Neural cell (in vitro differentiated cells): ENCODE measurements at regions not wholly inside any gene's neighbourhood (a gene's known extent, or its start where the extent isn't known, plus 50 kb on each side); places are given as distances from the start of the nearest gene placed in this dataset.

Source experiments
- H2AFZ ChIP-seq: fragments of 200-600, 300-800 bp; sonication (generic), shearing (Covaris generic); 2 replicates; pipeline ENCODE4 v1.6.0; 2014; ENCODE audit warnings: low read depth, mild to moderate bottlenecking, antibody characterized with exemption, low read length, moderate library complexity
- H3F3A ChIP-seq: fragments of 200-600 bp; shearing (Covaris generic); 2 replicates; pipeline ENCODE4 v1.6.1; 2016; ENCODE audit warnings: mild to moderate bottlenecking, moderate library complexity, mixed read lengths, antibody characterized with exemption, low read length; ENCODE audit not compliant: insufficient read depth, poor library complexity, severe bottlenecking
- H3K27ac ChIP-seq: fragments of 200-600, 300-800 bp; sonication (generic), shearing (Covaris generic); 2 replicates; pipeline ENCODE4 v1.5.1; 2014; ENCODE audit warnings: mild to moderate bottlenecking, low read length, moderate library complexity
- H3K27me3 ChIP-seq: fragments of 300-800, 200-600 bp; sonication (generic), shearing (Covaris generic); 2 replicates; pipeline ENCODE4 v1.6.0; 2014; ENCODE audit warnings: mild to moderate bottlenecking, low read depth, low read length, moderate library complexity; ENCODE audit not compliant: insufficient read depth
- H3K36me3 ChIP-seq: fragments of 300-800, 200-600 bp; sonication (generic), shearing (Covaris generic); 2 replicates; pipeline ENCODE4 v1.5.1; 2014; ENCODE audit warnings: mild to moderate bottlenecking, antibody characterized with exemption, low read length, moderate library complexity; ENCODE audit not compliant: insufficient read depth
- H3K4me2 ChIP-seq: fragments of 300-800, 200-600 bp; sonication (generic), shearing (Covaris generic); 2 replicates; pipeline ENCODE4 v1.6.0; 2014; ENCODE audit warnings: mild to moderate bottlenecking, low read length
- H3K4me3 ChIP-seq: fragments of 300-800, 200-600 bp; sonication (generic), shearing (Covaris generic); 2 replicates; pipeline ENCODE4 v1.5.1; 2014; ENCODE audit warnings: mild to moderate bottlenecking, low read length, moderate library complexity
- H3K79me2 ChIP-seq: fragments of 200-600 bp; shearing (Covaris generic); replicated peaks from 2 replicates; pipeline ENCODE4 v1.6.0; 2014; ENCODE audit warnings: mild to moderate bottlenecking, low read length, moderate library complexity; ENCODE audit not compliant: insufficient read depth
- H3K9ac ChIP-seq: fragments of 300-800, 200-600 bp; sonication (generic), shearing (Covaris generic); 2 replicates; pipeline ENCODE4 v1.6.1; 2016; ENCODE audit warnings: mild to moderate bottlenecking, low read length, mixed read lengths
- H3K9me2 ChIP-seq: fragments of 200-600 bp; shearing (Covaris generic); 2 replicates; pipeline ENCODE4 v1.6.1; 2016; ENCODE audit warnings: mild to moderate bottlenecking, low read length, mixed read lengths; ENCODE audit not compliant: insufficient read depth
- H3K9me3 ChIP-seq: fragments of 200-600, 300-800 bp; sonication (generic), shearing (Covaris generic); 2 replicates; pipeline ENCODE4 v1.6.1; 2016; ENCODE audit warnings: mild to moderate bottlenecking, mixed run types, low read length, moderate library complexity, mixed read lengths
- H4K20me1 ChIP-seq: fragments of 200-600 bp; shearing (Covaris generic); 2 replicates; pipeline ENCODE4 v1.6.1; 2016; ENCODE audit warnings: mild to moderate bottlenecking, mixed run types; ENCODE audit not compliant: insufficient read depth
- EP300 ChIP-seq: fragments of 450-650 bp; conservative IDR thresholded peaks from 2 replicates; pipeline ENCODE4 v1.6.1; 2014; ENCODE audit warnings: antibody characterized with exemption, mild to moderate bottlenecking, moderate library complexity; ENCODE audit not compliant: poor library complexity, severe bottlenecking
- EZH2 ChIP-seq: fragments of 200-600, 300-800 bp; shearing (Covaris generic), sonication (generic); IDR thresholded peaks from 2 replicates; pipeline ENCODE4 v1.6.1; 2014; ENCODE audit warnings: antibody characterized with exemption, low read length, borderline replicate concordance, mild to moderate bottlenecking; ENCODE audit not compliant: insufficient read depth, poor library complexity, severe bottlenecking
- MXI1 ChIP-seq: fragments of 450-650 bp; conservative IDR thresholded peaks from 2 replicates; pipeline ENCODE4 v1.6.1; 2014; ENCODE audit warnings: antibody characterized with exemption, mild to moderate bottlenecking; ENCODE audit not compliant: poor library complexity, severe bottlenecking
- POLR2AphosphoS5 ChIP-seq: IDR thresholded peaks from 2 replicates; pipeline ENCODE4 v1.6.1; 2012
- RAD21 ChIP-seq: fragments of 450-650 bp; conservative IDR thresholded peaks from 2 replicates; pipeline ENCODE4 v1.6.1; 2014; ENCODE audit warnings: antibody characterized with exemption, mild to moderate bottlenecking, moderate library complexity
- SMC3 ChIP-seq: fragments of 450-650 bp; conservative IDR thresholded peaks from 2 replicates; pipeline ENCODE4 v1.6.1; 2014; ENCODE audit warnings: antibody characterized with exemption, mild to moderate bottlenecking, moderate library complexity; ENCODE audit not compliant: poor library complexity
- TAF1 ChIP-seq: IDR thresholded peaks from 2 replicates; pipeline ENCODE4 v1.6.1; 2012; ENCODE audit warnings: low read depth
- TF ChIP-seq, protein P1 (sequence below): IDR thresholded peaks from 2 replicates; pipeline ENCODE4 v1.6.1; 2012; ENCODE audit warnings: borderline replicate concordance
- TF ChIP-seq, protein P2 (sequence below): fragments of 450-650 bp; IDR thresholded peaks from 2 replicates; pipeline ENCODE4 v1.5.1; 2014; ENCODE audit warnings: antibody characterized with exemption, mild to moderate bottlenecking, moderate library complexity; ENCODE audit not compliant: poor library complexity, severe bottlenecking

DNA sequence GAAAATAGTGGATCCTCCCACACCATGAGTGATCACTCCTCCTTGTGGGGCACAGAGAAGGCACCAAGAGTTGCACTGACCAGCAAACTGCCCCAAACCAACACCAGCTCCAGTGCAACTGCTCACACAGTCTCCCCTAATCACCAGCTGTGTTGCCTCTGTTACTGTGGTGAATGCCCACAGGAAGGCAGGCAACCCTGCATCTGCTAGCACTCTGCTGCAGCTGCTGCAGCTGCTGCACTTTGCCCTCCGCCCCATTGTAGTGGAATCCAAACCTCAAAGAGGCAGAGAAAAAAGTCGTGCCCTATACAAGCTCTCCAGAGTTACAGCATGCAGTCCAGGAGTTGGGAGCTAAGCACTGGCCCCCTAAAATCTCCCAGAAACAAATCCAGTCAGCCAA lies 339.6 kb downstream of the TRIM36 start:
- H3K9me2 ChIP-seq: no peaks in the 10 kb centered on the region
- no peaks in the 10 kb centered on the region for H3K79me2 ChIP-seq
- H3K9ac ChIP-seq: no peak overlapping the region
- no peaks in the 10 kb centered on the region for H3K27me3 ChIP-seq
- TF ChIP-seq SMC3: no peak
- TF ChIP-seq, protein P1, sequence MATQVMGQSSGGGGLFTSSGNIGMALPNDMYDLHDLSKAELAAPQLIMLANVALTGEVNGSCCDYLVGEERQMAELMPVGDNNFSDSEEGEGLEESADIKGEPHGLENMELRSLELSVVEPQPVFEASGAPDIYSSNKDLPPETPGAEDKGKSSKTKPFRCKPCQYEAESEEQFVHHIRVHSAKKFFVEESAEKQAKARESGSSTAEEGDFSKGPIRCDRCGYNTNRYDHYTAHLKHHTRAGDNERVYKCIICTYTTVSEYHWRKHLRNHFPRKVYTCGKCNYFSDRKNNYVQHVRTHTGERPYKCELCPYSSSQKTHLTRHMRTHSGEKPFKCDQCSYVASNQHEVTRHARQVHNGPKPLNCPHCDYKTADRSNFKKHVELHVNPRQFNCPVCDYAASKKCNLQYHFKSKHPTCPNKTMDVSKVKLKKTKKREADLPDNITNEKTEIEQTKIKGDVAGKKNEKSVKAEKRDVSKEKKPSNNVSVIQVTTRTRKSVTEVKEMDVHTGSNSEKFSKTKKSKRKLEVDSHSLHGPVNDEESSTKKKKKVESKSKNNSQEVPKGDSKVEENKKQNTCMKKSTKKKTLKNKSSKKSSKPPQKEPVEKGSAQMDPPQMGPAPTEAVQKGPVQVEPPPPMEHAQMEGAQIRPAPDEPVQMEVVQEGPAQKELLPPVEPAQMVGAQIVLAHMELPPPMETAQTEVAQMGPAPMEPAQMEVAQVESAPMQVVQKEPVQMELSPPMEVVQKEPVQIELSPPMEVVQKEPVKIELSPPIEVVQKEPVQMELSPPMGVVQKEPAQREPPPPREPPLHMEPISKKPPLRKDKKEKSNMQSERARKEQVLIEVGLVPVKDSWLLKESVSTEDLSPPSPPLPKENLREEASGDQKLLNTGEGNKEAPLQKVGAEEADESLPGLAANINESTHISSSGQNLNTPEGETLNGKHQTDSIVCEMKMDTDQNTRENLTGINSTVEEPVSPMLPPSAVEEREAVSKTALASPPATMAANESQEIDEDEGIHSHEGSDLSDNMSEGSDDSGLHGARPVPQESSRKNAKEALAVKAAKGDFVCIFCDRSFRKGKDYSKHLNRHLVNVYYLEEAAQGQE: no peak
- TF ChIP-seq EZH2: no peak
- TF ChIP-seq, protein P2, sequence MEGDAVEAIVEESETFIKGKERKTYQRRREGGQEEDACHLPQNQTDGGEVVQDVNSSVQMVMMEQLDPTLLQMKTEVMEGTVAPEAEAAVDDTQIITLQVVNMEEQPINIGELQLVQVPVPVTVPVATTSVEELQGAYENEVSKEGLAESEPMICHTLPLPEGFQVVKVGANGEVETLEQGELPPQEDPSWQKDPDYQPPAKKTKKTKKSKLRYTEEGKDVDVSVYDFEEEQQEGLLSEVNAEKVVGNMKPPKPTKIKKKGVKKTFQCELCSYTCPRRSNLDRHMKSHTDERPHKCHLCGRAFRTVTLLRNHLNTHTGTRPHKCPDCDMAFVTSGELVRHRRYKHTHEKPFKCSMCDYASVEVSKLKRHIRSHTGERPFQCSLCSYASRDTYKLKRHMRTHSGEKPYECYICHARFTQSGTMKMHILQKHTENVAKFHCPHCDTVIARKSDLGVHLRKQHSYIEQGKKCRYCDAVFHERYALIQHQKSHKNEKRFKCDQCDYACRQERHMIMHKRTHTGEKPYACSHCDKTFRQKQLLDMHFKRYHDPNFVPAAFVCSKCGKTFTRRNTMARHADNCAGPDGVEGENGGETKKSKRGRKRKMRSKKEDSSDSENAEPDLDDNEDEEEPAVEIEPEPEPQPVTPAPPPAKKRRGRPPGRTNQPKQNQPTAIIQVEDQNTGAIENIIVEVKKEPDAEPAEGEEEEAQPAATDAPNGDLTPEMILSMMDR: no peak
- TF ChIP-seq TAF1: no peak
- no peak for TF ChIP-seq EP300
- TF ChIP-seq MXI1: no peak
- no peak for TF ChIP-seq RAD21
- TF ChIP-seq POLR2AphosphoS5: no peak
- H3K4me2 ChIP-seq: no peak overlapping the region
- H3F3A ChIP-seq: no peaks in the 10 kb centered on the region
- H3K4me3 ChIP-seq: no peak overlapping the region
- H4K20me1 ChIP-seq: no peaks in the 10 kb centered on the region
- no peak overlapping the region for H2AFZ ChIP-seq
- no peaks in the 10 kb centered on the region for H3K36me3 ChIP-seq
- H3K9me3 ChIP-seq: peaks cover 2% of the 10 kb centered on the region
- H3K27ac ChIP-seq: no peak overlapping the region

DNA sequence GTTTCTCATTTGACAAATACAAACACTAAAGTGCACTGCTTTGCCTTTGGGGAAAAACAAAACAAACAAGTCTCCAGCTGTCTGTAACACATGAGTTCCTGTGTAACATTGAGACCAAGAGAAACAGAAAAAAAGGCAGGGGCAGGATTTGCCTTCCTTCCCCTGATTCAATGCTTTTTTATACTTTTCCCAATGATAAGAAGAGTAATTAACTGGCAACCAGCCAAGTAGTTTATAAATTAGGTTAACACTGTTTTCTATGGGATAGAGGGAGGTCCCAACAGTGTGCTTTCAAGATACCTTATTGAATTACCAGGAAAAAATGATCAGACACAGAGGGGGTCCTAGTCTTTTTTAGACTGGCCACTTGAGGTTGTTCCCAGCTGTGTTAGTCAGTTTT lies 346.8 kb downstream of the TRIM36 start:
- H3K79me2 ChIP-seq: no peaks in the 10 kb centered on the region
- no peaks in the 10 kb centered on the region for H4K20me1 ChIP-seq
- no peaks in the 10 kb centered on the region for H3K36me3 ChIP-seq
- no peak overlapping the region for H3K4me2 ChIP-seq
- TF ChIP-seq, protein P1: no peak
- no peak for TF ChIP-seq RAD21
- TF ChIP-seq EP300: no peak
- TF ChIP-seq POLR2AphosphoS5: no peak
- no peak for TF ChIP-seq MXI1
- TF ChIP-seq, protein P2: no peak
- no peaks in the 10 kb centered on the region for H3F3A ChIP-seq
- H3K4me3 ChIP-seq: no peak overlapping the region
- no peak overlapping the region for H2AFZ ChIP-seq
- H3K27me3 ChIP-seq: no peaks in the 10 kb centered on the region
- H3K9me3 ChIP-seq: peaks cover 3% of the 10 kb centered on the region
- no peak overlapping the region for H3K9ac ChIP-seq
- no peak overlapping the region for H3K27ac ChIP-seq
- no peaks in the 10 kb centered on the region for H3K9me2 ChIP-seq
